ENCODE measurements at regions not wholly inside any gene's neighbourhood (a gene's known extent, or its start where the extent isn't known, plus 50 kb on each side); places are given as distances from the start of the nearest gene placed in this dataset.
A peak's percentile ranks its signal among the peaks of the same experiment; 100 is the strongest.

DNA sequence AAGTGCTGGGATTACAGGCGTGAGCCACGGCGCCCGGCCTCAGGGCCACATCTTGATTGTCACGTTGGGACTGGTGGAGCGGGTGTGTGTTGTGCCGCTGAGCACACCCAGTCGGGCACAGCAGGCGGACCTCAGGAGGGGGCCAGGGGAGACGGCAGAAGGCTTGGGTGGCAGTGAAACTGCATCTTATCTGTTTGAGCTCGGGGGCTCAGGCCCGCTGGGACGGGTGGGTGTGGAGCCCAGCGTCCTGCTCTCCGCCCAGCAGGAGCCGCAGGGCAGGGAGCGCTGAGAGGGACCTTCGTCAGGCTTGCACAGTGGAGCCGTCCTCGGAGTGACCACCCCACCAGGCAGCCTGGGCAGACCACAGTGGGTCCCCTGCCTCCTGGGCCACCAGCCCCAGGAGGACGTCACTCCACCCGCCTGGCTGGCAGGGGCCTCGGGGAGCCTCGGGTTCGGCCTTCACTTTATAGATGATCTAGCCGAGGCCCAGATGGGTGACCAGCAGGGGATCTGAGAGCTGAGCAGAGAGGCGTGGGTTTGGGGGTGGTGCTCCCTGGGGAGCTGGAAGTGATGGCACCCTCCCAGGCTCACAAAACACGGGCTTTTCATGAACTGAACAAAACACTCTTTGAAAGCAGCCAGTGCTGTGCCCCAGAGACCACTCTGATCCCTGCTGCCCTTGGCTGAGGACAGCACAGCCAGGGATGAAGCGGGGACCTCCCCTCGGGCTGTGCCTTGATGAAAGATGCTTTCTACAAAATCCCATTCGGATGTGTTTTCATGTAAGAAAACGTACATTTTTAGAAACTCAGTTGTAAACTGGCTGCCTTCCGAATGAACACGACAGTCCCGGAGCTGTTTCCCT lies 181.1 kb downstream of the SEC14L1 start:
- Mint-ChIP-seq H3K4me1 (ENCODE audit: low read depth) (peaks cover 51% of the 10 kb centered on the region), H3K4me3 (no peak overlapping the region), H3K9me3 (ENCODE audit: insufficient read depth) (no peaks in the 10 kb centered on the region), H3K27ac (no peak overlapping the region), H3K36me3 (ENCODE audit: low read depth) (no peaks in the 10 kb centered on the region), H3K27me3 (ENCODE audit: low read depth) (peaks cover 2% of the 10 kb centered on the region)
- ChIA-PET CTCF (no interaction called here), POLR2A (no interaction called here)
- DNase-seq (no peak), ATAC-seq (no peak)

DNA sequence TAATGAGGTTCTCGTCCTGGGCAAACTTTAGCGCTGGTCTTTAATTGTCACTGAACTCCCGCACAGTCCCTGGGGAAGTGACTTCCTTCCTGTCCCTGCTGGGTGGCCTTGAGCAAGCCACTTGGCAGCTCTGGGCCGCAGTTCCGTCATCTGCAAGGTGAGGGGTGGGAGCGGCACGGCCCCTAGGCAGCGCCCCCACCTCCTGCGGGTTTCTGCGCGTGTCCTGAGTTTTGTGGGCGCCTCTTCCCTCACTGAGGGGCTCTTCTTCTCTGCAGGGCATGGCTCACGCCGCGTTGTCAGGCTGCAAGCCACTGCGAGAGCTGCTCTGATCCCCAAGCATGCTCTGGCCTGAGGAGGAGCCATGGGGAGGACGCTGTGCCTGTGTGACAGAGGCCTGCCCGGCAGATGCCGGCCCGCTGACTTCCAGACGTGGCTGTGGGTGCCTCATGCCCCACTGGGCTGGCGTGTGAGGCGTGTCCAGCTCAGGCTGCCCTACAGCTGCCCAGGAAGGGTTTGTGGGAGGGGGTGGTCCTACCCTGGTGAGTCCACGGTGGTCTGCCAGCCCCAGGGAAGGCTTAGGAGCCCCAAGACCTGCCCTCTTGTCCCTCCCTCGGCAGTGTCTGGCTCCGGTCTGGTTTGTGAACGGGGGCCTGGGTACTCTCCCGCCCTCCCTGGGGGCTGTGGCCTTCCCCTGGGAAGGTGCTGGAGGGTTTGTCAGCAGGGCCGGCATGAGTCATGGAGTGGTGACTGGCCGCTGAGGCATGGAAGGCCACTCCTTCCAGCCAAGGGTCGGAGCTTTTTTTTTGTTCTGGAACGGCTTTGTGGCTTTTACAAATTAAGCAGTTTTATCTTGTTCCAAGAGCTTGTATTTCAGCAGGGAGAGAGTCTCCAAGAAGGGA lies 182.0 kb downstream of the SEC14L1 start:
- POLR2A ChIA-PET = no interaction called here
- DNase-seq (no peak), ATAC-seq (no peak)
- peaks cover 54% of the 10 kb centered on the region for H3K4me1 Mint-ChIP-seq (ENCODE audit: low read depth)
- H3K27me3 Mint-ChIP-seq (ENCODE audit: low read depth) = peaks cover 2% of the 10 kb centered on the region
- no peak overlapping the region for H3K4me3 Mint-ChIP-seq
- CTCF ChIA-PET = no interaction called here
- H3K9me3 Mint-ChIP-seq (ENCODE audit: insufficient read depth) = no peaks in the 10 kb centered on the region
- H3K36me3 Mint-ChIP-seq (ENCODE audit: low read depth) = no peaks in the 10 kb centered on the region
- no peak overlapping the region for H3K27ac Mint-ChIP-seq

DNA sequence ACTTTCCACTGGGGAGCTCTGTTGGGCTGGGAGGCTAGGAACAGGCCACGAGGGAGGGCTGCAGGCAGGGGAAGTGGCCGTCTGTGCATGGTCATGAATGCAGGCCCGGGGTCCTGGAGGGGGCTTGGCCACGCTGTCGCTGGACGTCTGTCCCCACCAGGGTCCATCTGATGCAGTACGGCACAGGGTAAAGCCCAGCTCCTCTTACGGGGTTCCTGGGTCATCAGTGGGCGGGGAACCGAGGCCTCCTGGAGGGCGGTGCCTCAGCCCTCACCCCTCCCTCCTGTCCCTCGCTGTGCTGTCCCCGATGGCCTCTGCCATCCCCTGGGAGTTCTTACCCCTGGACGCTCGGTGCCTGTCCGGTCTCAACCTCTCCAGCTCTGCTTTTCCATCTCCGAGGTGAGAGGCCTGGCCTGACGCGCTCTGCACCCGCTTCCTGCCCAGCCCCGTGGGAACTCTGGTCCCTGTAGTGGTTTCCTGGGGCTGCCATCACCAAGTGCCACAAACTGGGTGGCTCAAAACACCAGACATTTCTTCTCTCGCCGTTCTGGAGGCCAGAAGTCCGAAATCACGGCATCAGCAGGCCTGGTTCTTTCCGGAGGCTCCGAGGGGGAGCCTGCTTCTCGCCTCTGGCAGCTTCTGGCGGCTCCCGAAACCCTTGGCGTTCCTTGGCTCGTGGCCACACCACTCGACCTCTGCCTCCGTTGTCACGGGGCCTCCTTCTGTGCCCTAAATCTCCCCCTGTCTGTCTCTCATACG lies 182.8 kb downstream of the SEC14L1 start:
- Mint-ChIP-seq H3K27me3 (ENCODE audit: low read depth) (peaks cover 2% of the 10 kb centered on the region), H3K4me3 (no peak overlapping the region), H3K4me1 (ENCODE audit: low read depth) (peaks cover 55% of the 10 kb centered on the region), H3K27ac (peak overlapping the region; percentile 60), H3K9me3 (ENCODE audit: insufficient read depth) (no peaks in the 10 kb centered on the region), H3K36me3 (ENCODE audit: low read depth) (no peaks in the 10 kb centered on the region)
- ATAC-seq = no peak
- ChIA-PET CTCF (no interaction called here), POLR2A (no interaction called here)
- peak; percentile 39 for DNase-seq

DNA sequence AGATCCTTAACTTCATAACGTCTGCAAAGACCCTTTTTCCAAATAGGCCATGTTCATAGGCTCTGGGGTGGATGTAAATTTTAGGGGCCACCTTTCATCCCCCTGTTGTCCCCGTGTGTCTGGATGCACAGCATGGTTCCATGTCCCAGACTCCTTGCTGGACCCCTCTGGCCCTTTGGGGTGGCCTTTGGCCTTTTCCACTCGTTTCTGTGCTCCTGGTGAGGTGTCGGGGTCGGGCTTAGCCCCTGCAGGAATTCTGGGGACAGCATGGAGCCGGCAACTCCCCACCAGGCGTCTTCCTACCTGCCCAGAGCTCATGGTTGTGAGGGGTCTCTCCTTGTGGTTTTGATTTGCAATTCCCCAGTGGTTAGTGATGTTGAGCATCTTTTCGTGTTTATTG lies 183.5 kb downstream of the SEC14L1 start:
- no peak for DNase-seq
- Mint-ChIP-seq H3K4me1 (ENCODE audit: low read depth) (peaks cover 57% of the 10 kb centered on the region), H3K36me3 (ENCODE audit: low read depth) (no peaks in the 10 kb centered on the region), H3K9me3 (ENCODE audit: insufficient read depth) (no peaks in the 10 kb centered on the region), H3K27me3 (ENCODE audit: low read depth) (peaks cover 2% of the 10 kb centered on the region), H3K27ac (peak overlapping the region; percentile 62), H3K4me3 (no peak overlapping the region)
- ATAC-seq = no peak
- ChIA-PET POLR2A (no interaction called here), CTCF (no interaction called here)

DNA sequence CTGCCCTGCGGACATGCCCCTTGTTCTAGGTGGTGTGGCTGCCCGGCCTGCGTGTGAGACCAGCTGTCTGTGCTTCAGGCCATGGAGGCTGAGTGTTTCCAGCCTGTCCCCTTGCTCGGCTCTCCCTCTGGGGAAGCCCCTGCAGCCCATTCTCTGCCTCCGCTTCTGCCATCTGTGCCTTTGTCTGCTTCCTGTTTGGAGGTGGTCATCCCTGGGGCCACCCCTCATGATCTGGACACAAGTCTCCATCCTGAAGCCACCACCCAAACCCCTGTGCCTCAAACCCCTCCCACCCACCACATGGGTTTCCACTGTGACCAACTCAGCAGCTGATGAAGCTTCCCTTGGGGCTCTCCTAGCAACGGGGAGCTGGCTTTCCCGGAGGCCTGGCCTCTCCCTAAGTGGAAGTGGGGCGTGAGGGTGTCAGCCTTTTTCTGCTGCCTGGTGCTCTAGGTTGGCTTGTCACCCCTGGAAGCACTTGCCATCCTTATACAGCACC lies 184.9 kb downstream of the SEC14L1 start:
- no peaks in the 10 kb centered on the region for H3K9me3 Mint-ChIP-seq (ENCODE audit: insufficient read depth)
- H3K36me3 Mint-ChIP-seq (ENCODE audit: low read depth) = no peaks in the 10 kb centered on the region
- ChIA-PET POLR2A (interaction anchor here (1.1 kb wide), 1 partner anchor 175 kb away, joined by 4 read pairs; no protein-coding TSS in a partner anchor), CTCF (interaction anchor here (0.9 to 1.5 kb wide), 6 partner anchors 50 to 688 kb away, joined by 3 to 6 read pairs (median 3); no protein-coding TSS in a partner anchor)
- H3K27me3 Mint-ChIP-seq (ENCODE audit: low read depth) = no peaks in the 10 kb centered on the region
- no peak for DNase-seq
- peak overlapping the region; percentile 62 for H3K27ac Mint-ChIP-seq
- peaks cover 59% of the 10 kb centered on the region for H3K4me1 Mint-ChIP-seq (ENCODE audit: low read depth)
- ATAC-seq = no peak
- H3K4me3 Mint-ChIP-seq = no peak overlapping the region

DNA sequence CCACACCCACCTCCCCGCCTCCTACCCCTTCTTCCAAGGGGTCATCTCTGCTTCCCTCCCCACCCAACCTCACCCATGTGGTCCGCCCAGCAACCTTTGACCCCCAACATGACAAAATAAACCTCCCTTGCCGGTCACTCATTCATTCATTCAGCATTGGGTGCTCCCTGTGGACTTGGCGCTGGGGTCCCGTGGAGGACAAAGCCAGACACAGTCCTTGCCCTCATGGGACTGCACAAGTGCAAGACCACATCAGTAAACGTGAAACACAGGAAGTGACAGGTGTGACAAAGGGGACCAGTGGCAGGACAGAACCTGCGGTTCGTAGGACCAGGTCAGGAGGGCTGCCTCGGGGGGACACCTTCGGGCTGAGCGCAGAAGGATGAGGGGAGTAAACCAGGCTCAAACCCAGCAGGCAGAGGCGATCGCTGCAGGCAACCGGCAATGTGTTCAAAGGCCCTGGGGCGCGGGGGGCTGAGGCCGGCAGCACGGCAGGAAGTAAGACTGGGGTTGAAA lies 185.4 kb downstream of the SEC14L1 start:
- no peak overlapping the region for H3K4me3 Mint-ChIP-seq
- peaks cover under 1% of the 10 kb centered on the region for H3K27me3 Mint-ChIP-seq (ENCODE audit: low read depth)
- ATAC-seq = peak; percentile 25
- H3K4me1 Mint-ChIP-seq (ENCODE audit: low read depth) = peaks cover 61% of the 10 kb centered on the region
- no peaks in the 10 kb centered on the region for H3K36me3 Mint-ChIP-seq (ENCODE audit: low read depth)
- no peaks in the 10 kb centered on the region for H3K9me3 Mint-ChIP-seq (ENCODE audit: insufficient read depth)
- ChIA-PET CTCF (interaction anchor here (1.0 to 1.5 kb wide), 4 partner anchors 75 to 687 kb away, joined by 3 to 6 read pairs (median 4); no protein-coding TSS in a partner anchor), POLR2A (interaction anchor here (1.1 kb wide), 1 partner anchor 175 kb away, joined by 4 read pairs; no protein-coding TSS in a partner anchor)
- H3K27ac Mint-ChIP-seq = peak overlapping the region; percentile 74
- DNase-seq = peak; percentile 56

DNA sequence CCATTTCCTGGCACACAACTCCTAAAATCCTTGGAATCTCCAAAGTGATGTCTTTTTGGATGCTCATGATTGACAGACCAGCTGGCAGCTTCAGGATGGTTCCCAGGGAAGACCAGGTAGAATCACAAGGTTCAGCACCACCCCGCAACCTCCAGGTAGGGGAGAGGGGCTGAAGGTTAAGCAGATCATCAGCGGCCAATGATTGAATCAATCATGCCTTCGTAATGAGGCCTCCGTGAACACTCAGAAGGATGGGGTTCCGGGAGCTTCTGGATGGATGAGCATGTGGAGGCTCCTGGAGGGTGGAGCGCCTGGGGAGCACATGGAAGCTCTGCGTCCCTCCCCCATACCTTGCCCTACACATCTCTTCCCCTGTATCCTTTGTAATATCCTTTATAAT lies 185.9 kb downstream of the SEC14L1 start:
- ATAC-seq (no peak), DNase-seq (no peak)
- H3K4me1 Mint-ChIP-seq (ENCODE audit: low read depth) = peaks cover 66% of the 10 kb centered on the region
- POLR2A ChIA-PET = no interaction called here
- H3K4me3 Mint-ChIP-seq = no peak overlapping the region
- CTCF ChIA-PET = interaction anchor here (1.2 kb wide), 1 partner anchor 74 kb away, joined by 4 read pairs; no protein-coding TSS in a partner anchor
- H3K9me3 Mint-ChIP-seq (ENCODE audit: insufficient read depth) = no peaks in the 10 kb centered on the region
- no peaks in the 10 kb centered on the region for H3K36me3 Mint-ChIP-seq (ENCODE audit: low read depth)
- peaks cover 2% of the 10 kb centered on the region for H3K27me3 Mint-ChIP-seq (ENCODE audit: low read depth)
- H3K27ac Mint-ChIP-seq = peak overlapping the region; percentile 74

DNA sequence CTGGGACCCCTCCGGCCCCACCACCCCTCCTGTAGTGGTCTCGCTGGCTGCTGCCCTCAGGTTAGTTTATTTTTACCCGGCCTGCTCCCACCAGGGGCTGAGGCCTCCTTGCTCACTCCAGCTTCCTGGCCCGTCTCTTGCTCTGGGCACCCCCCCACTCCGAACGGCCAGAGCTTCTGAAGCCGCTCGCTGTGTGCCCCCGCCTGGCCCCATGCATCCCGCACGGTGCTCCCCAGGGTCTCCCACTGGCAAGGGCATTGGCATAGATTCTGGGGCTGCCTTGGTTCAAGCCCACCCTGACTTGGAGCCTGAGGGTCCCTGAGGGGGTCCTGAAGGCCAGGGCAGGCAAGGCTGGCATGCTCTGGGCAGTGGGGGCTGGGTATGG lies 186.4 kb downstream of the SEC14L1 start:
- H3K4me3 Mint-ChIP-seq = no peak overlapping the region
- no peak for DNase-seq
- H3K27ac Mint-ChIP-seq = no peak overlapping the region
- peaks cover 2% of the 10 kb centered on the region for H3K27me3 Mint-ChIP-seq (ENCODE audit: low read depth)
- POLR2A ChIA-PET = interaction anchor here (1.0 kb wide), 1 partner anchor 38 kb away, joined by 3 read pairs; no protein-coding TSS in a partner anchor
- CTCF ChIA-PET = interaction anchor here (1.2 kb wide), 1 partner anchor 74 kb away, joined by 4 read pairs; no protein-coding TSS in a partner anchor
- no peaks in the 10 kb centered on the region for H3K9me3 Mint-ChIP-seq (ENCODE audit: insufficient read depth)
- H3K36me3 Mint-ChIP-seq (ENCODE audit: low read depth) = peaks cover 2% of the 10 kb centered on the region
- peaks cover 71% of the 10 kb centered on the region for H3K4me1 Mint-ChIP-seq (ENCODE audit: low read depth)
- no peak for ATAC-seq

DNA sequence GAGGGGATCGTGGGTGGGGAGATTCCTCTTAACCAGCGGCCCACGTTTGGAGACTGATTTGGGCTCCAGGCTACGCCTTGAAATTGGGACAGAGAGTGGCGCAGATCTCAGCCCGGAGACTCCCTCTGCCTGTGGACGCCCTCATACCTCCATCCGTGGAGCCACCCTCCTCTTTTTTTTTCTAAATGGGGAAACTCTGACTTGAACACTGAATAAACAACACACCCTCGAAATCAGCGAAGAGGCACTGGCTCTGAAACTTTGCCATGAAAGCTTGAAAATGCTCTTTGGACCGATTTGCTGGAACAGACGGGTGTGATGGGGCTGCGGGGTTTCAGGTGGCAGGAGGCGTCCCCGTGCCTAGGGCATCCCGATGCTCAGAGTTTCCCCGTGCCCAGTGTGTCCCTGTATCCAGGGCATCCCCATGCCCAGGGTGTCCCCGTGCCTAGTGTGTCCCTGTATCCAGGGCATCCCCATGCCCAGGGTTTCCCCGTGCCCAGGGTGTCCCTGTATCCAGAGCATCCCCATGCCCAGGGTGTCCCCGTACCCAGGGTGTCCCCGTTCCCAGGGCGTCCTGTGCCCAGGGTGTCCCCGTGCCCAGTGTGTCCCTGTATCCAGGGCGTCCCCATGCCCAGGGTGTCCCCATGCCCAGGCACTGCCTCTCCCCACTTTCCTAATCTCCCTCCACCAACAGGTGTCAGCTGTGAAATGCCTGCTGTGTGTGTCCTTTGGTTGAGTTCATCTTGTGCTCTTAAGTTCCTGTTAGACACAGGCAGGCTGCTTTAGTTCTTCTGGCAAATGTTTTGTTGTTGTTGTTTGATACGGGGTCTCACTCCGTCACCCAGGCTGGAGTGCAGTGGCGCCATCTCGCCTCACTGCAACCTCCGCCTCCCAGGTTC lies 187.0 kb downstream of the SEC14L1 start:
- Mint-ChIP-seq H3K27ac (no peak overlapping the region), H3K27me3 (ENCODE audit: low read depth) (peaks cover 2% of the 10 kb centered on the region), H3K9me3 (ENCODE audit: insufficient read depth) (peaks cover 2% of the 10 kb centered on the region), H3K4me3 (no peak overlapping the region), H3K36me3 (ENCODE audit: low read depth) (peaks cover 8% of the 10 kb centered on the region), H3K4me1 (ENCODE audit: low read depth) (peaks cover 78% of the 10 kb centered on the region)
- no peak for DNase-seq
- ChIA-PET CTCF (interaction anchor here (1.2 kb wide), 1 partner anchor 73 kb away, joined by 4 read pairs; no protein-coding TSS in a partner anchor), POLR2A (interaction anchor here (1.0 kb wide), 1 partner anchor 38 kb away, joined by 3 read pairs; no protein-coding TSS in a partner anchor)
- ATAC-seq = no peak

All from activated CD8-positive, alpha-beta T cell treated with anti-CD3 and anti-CD28 coated beads, Interleukin-2, amount 10 ng/mL, durations not matched to agents 7 days and 5 days (primary cell).